ENCODE measurements at regions not wholly inside any gene's neighbourhood (a gene's known extent, or its start where the extent isn't known, plus 50 kb on each side); places are given as distances from the start of the nearest gene placed in this dataset.

GRCh38 chr12:61915420-61915819 is 344.8 kb upstream of the USP15 start:
- TF ChIP-seq, protein P1, sequence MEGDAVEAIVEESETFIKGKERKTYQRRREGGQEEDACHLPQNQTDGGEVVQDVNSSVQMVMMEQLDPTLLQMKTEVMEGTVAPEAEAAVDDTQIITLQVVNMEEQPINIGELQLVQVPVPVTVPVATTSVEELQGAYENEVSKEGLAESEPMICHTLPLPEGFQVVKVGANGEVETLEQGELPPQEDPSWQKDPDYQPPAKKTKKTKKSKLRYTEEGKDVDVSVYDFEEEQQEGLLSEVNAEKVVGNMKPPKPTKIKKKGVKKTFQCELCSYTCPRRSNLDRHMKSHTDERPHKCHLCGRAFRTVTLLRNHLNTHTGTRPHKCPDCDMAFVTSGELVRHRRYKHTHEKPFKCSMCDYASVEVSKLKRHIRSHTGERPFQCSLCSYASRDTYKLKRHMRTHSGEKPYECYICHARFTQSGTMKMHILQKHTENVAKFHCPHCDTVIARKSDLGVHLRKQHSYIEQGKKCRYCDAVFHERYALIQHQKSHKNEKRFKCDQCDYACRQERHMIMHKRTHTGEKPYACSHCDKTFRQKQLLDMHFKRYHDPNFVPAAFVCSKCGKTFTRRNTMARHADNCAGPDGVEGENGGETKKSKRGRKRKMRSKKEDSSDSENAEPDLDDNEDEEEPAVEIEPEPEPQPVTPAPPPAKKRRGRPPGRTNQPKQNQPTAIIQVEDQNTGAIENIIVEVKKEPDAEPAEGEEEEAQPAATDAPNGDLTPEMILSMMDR (conservative IDR thresholded peaks at IDR 0.05), result no peak
- TF ChIP-seq EZH2 (IDR thresholded peaks at IDR 0.05; ENCODE audit: low read depth), result no peak
